ENCODE measurements at regions not wholly inside any gene's neighbourhood (a gene's known extent, or its start where the extent isn't known, plus 50 kb on each side); places are given as distances from the start of the nearest gene placed in this dataset.

- no peak for DNase-seq
These were observed 83.8 kb downstream of the AXIN2 start for GRCh38 chr17:65477600-65477999.

GRCh38 chr17:65474660-65475059, 86.8 kb downstream of the AXIN2 start:
- DNase-seq, result no peak

GRCh38 chr17:65473985-65474384, 87.5 kb downstream of the AXIN2 start:
- no peak for DNase-seq

GRCh38 chr17:65473363-65473762, 88.1 kb downstream of the AXIN2 start:
- DNase-seq, result no peak

GRCh38 chr17:65472666-65473309, 88.7 kb downstream of the AXIN2 start:
- peak; percentile 52 for DNase-seq

GRCh38 chr17:65470783-65471182, 90.7 kb downstream of the AXIN2 start:
- DNase-seq, result no peak

GRCh38 chr17:65468321-65468720, 93.1 kb downstream of the AXIN2 start:
- DNase-seq, result no peak

- no peak for DNase-seq
These were observed 94.3 kb downstream of the AXIN2 start for GRCh38 chr17:65467156-65467555.

GRCh38 chr17:65466547-65466946, 94.9 kb downstream of the AXIN2 start:
- no peak for DNase-seq

GRCh38 chr17:65463242-65463641, 98.2 kb downstream of the AXIN2 start:
- peak; percentile 39 for DNase-seq

- DNase-seq, result no peak
These were observed 101.6 kb downstream of the AXIN2 start for GRCh38 chr17:65459677-65460347.

- no peak for DNase-seq
These were observed 103.7 kb downstream of the AXIN2 start for GRCh38 chr17:65457635-65458257.

GRCh38 chr17:65457183-65457582, 104.3 kb downstream of the AXIN2 start:
- no peak for DNase-seq

GRCh38 chr17:65456368-65457151, 104.9 kb downstream of the AXIN2 start:
- no peak for DNase-seq

- DNase-seq, result no peak
These were observed 105.5 kb downstream of the AXIN2 start for GRCh38 chr17:65455972-65456343.

- no peak for DNase-seq
These were observed 106.1 kb downstream of the AXIN2 start for GRCh38 chr17:65455154-65455971.

- DNase-seq, result no peak
These were observed 108.1 kb downstream of the AXIN2 start for GRCh38 chr17:65453204-65453931.

GRCh38 chr17:65449495-65449894, 112.0 kb downstream of the AXIN2 start:
- DNase-seq, result no peak

GRCh38 chr17:65447823-65448222, 113.6 kb downstream of the AXIN2 start:
- no peak for DNase-seq

GRCh38 chr17:65446838-65447526, 114.5 kb downstream of the AXIN2 start:
- no peak for DNase-seq

GRCh38 chr17:65446043-65446442, 115.4 kb downstream of the AXIN2 start:
- DNase-seq, result no peak

Data from HCEC 1CT (cell line).